Bronchial epithelial cell (primary cell): ENCODE measurements at regions not wholly inside any gene's neighbourhood (a gene's known extent, or its start where the extent isn't known, plus 50 kb on each side); places are given as distances from the start of the nearest gene placed in this dataset.
A peak's percentile ranks its signal among the peaks of the same experiment; 100 is the strongest.

Experiments
- DNase-seq: peaks from one replicate; pipeline ENCODE4 v3.0.0-alpha.2; 2010; ENCODE audit warnings: low read depth
- FAIRE-seq: peaks from 2 replicates; lab custom pipeline; 2011; peaks lifted over from hg19 to GRCh38; lab: Jason Lieb, UNC
- H3K27me3 ChIP-seq: 2 replicates; pipeline ENCODE4 v1.5.1; 2011; ENCODE audit warnings: low read length; ENCODE audit not compliant: control insufficient read depth, insufficient read depth
- H3K36me3 ChIP-seq: 2 replicates; pipeline ENCODE4 v1.5.1; 2011; ENCODE audit warnings: low read length; ENCODE audit not compliant: control insufficient read depth, insufficient read depth
- H3K4me3 ChIP-seq: 2 replicates; pipeline ENCODE4 v1.5.1; 2011; ENCODE audit warnings: mild to moderate bottlenecking, low read depth, low read length, control low read depth
- TF ChIP-seq, protein P1 (sequence below): IDR thresholded peaks from 2 replicates; pipeline ENCODE4 v1.5.1; 2011; ENCODE audit warnings: mild to moderate bottlenecking, moderate library complexity, low read length, control low read depth, inconsistent platforms; ENCODE audit not compliant: insufficient read depth, severe bottlenecking

DNA sequence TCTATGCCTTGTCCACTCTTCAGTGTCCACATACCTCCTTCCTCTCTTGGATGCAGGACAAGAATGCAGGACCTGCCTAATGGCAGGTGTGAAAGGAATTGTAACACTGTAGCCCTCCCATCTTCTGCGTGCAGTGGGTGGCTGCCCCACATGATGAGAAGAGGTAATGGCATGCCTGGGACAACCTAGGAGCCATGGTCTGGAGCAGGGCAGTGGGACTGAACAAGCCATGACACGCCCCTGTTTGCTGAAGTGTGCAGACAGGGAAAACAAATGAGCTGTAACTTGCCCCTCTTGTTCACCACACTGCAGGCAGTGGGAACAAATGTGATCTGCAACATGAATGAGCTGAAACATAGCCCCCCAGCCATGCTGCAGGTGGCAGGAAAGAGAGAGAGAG, 192.2 kb downstream of the PCDH17 start:
- DNase-seq = peak; percentile 34
- Histone ChIP-seq H3K27me3 (no peaks in the 10 kb centered on the region), H3K36me3 (no peaks in the 10 kb centered on the region), H3K4me3 (no peak overlapping the region)
- peak; percentile 62 for FAIRE-seq
- TF ChIP-seq, protein P1, sequence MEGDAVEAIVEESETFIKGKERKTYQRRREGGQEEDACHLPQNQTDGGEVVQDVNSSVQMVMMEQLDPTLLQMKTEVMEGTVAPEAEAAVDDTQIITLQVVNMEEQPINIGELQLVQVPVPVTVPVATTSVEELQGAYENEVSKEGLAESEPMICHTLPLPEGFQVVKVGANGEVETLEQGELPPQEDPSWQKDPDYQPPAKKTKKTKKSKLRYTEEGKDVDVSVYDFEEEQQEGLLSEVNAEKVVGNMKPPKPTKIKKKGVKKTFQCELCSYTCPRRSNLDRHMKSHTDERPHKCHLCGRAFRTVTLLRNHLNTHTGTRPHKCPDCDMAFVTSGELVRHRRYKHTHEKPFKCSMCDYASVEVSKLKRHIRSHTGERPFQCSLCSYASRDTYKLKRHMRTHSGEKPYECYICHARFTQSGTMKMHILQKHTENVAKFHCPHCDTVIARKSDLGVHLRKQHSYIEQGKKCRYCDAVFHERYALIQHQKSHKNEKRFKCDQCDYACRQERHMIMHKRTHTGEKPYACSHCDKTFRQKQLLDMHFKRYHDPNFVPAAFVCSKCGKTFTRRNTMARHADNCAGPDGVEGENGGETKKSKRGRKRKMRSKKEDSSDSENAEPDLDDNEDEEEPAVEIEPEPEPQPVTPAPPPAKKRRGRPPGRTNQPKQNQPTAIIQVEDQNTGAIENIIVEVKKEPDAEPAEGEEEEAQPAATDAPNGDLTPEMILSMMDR = no peak

DNA sequence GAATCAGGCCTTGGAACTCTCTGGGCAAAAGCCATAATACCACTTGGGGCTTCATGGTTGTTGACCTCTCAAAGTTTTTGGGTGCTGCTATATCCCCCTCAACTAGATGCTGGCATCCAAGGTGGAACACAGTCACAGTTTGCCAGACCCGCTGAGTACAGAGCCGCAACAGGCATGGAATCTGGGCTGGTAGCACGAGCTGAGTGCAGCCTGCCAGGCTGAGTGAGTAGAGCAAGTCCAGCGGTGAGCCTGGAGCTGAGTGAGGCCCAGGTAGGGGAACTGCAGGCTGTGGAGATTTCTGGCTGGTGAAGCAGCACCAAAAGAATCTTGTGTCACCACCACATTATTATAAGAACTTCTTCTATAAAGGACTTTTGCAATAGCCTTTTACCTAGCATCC, 192.6 kb downstream of the PCDH17 start:
- H3K4me3 ChIP-seq = no peak overlapping the region
- TF ChIP-seq, protein P1 = no peak
- DNase-seq = no peak
- H3K36me3 ChIP-seq = no peaks in the 10 kb centered on the region
- no peak for FAIRE-seq
- no peaks in the 10 kb centered on the region for H3K27me3 ChIP-seq

DNA sequence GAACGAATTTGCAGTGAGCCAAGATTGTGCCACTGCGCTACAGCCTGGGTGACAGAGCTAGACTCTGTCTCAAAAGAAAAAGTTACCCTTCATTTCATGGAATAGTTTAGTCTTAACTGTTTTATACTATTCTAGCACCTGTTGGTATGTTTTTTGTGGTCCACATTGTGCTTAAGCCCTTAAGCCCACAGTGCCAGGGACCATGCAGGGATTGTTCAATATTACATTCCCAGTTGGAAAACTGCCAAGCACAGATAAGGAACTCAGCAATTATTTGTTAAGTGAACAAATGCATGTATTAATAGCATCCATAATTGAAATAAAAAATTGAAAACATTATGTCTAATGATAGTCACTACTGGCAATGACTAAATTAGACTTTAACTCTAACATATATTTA, 193.5 kb downstream of the PCDH17 start:
- H3K4me3 ChIP-seq = no peak overlapping the region
- H3K27me3 ChIP-seq = no peaks in the 10 kb centered on the region
- DNase-seq (no peak), FAIRE-seq (no peak)
- TF ChIP-seq, protein P1 = no peak
- no peaks in the 10 kb centered on the region for H3K36me3 ChIP-seq

DNA sequence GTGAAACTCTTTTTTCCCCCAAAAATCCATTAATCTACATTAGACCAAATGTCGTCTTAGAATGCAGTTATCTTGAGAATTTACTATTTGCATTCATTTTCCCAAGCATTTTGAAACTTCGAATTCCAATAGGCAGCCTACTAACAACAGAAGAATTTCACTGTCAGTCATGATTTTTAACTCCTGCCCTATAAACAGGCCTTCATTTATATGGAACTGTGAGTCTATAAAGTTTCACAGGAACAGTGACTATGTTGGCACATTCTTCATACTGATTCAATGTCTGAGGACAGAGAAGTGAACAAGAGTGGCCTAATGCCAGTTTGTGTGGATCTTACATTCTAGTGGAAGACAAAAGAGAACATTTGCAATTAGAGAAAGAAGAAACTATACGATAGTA, 198.0 kb downstream of the PCDH17 start:
- FAIRE-seq = no peak

DNA sequence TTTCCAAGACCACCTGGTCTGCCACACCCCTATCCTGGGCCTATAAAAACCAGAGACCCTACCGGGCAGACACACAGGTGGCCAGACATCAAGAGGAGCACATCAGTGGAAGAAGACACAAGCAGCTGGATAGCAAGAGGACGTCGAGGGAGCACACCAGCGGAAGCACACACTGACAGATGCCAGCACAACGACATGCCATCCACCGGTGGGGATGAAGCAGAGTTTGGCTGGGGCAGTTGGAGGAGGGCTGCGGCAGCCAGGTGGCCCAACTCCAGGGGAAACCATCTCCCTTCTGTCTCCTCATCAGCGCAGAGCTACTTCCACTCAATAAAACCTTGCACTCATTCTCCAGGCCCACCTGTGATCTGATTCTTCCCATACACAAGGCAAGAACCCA, 200.6 kb downstream of the PCDH17 start:
- FAIRE-seq = no peak
- no peak for DNase-seq
- Histone ChIP-seq H3K27me3 (no peaks in the 10 kb centered on the region), H3K4me3 (no peak overlapping the region), H3K36me3 (no peaks in the 10 kb centered on the region)
- TF ChIP-seq, protein P1 = no peak

More for the DNA sequence above, 198.0 kb downstream of the PCDH17 start:
- H3K27me3 ChIP-seq = no peaks in the 10 kb centered on the region
- TF ChIP-seq, protein P1 = no peak
- DNase-seq = no peak
- H3K4me3 ChIP-seq = no peak overlapping the region
- no peaks in the 10 kb centered on the region for H3K36me3 ChIP-seq

DNA sequence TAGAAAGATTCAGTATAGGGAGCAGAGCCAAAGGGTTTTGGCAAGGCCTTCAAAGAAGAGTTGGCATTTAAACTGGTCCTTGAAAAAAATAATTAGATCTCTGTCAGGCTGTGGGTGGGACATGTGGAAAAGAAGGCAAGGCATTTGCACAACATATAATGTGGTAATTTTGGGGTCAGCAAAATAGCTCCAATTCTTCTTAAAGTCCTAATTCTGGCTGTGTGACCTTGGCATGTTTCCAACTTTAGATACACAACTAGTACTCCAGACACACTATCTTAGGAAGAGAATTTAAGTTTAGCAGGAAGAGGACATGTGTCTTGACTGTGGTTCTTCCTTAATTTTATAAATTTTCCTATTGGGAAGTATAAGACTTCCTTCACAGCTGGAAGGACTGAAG, 206.3 kb downstream of the PCDH17 start:
- Histone ChIP-seq H3K27me3 (no peaks in the 10 kb centered on the region), H3K36me3 (no peaks in the 10 kb centered on the region), H3K4me3 (no peak overlapping the region)
- TF ChIP-seq, protein P1 = no peak
- DNase-seq = no peak
- no peak for FAIRE-seq
